Epithelial cell of esophagus (primary cell): ENCODE measurements at regions not wholly inside any gene's neighbourhood (a gene's known extent, or its start where the extent isn't known, plus 50 kb on each side); places are given as distances from the start of the nearest gene placed in this dataset.

Experiments used
- DNase-seq: peaks from one replicate; pipeline ENCODE4 v3.0.0; 2010; ENCODE audit warnings: low read depth
- H3K4me3 ChIP-seq: 2 replicates; pipeline ENCODE4 v1.5.1; 2011; ENCODE audit warnings: mild to moderate bottlenecking, low read length, control low read depth
- TF ChIP-seq, protein P1 (sequence below): IDR thresholded peaks from 2 replicates; pipeline ENCODE4 v1.5.1; 2011; ENCODE audit warnings: low read depth, mild to moderate bottlenecking, low read length, control low read depth, inconsistent platforms; ENCODE audit not compliant: insufficient read depth; ENCODE audit errors: missing control alignments

DNA sequence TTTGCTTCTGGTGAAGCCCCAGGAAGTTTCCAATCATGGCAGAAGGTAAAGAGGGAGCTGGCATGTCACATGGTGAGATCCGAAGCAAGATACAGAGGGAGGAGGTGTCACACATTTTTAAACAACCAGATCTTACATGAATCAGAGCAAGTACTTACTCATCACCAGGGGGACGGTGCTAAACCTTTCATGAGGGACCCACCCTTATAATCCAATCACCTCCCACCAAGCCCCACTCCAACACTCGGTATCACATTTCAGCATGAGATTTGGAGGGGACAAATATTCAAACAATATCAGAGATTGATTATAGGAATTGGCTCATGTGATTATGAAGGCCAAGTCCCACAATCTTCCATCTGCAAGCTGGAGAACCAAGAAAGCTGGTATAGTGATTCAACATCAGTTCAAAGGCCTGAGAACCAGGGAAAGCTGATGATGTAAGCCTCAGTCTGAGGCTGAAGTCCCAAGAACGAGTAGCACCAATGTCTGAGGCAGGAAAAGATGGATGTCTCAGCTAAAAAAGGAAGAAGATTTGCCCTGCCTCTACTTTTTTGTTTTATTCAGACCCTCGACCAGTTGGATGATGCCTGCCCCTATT is 58.6 kb upstream of the WDFY2 start:
- H3K4me3 ChIP-seq = no peak overlapping the region
- TF ChIP-seq, protein P1, sequence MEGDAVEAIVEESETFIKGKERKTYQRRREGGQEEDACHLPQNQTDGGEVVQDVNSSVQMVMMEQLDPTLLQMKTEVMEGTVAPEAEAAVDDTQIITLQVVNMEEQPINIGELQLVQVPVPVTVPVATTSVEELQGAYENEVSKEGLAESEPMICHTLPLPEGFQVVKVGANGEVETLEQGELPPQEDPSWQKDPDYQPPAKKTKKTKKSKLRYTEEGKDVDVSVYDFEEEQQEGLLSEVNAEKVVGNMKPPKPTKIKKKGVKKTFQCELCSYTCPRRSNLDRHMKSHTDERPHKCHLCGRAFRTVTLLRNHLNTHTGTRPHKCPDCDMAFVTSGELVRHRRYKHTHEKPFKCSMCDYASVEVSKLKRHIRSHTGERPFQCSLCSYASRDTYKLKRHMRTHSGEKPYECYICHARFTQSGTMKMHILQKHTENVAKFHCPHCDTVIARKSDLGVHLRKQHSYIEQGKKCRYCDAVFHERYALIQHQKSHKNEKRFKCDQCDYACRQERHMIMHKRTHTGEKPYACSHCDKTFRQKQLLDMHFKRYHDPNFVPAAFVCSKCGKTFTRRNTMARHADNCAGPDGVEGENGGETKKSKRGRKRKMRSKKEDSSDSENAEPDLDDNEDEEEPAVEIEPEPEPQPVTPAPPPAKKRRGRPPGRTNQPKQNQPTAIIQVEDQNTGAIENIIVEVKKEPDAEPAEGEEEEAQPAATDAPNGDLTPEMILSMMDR = no peak
- DNase-seq = peak; percentile 71

DNA sequence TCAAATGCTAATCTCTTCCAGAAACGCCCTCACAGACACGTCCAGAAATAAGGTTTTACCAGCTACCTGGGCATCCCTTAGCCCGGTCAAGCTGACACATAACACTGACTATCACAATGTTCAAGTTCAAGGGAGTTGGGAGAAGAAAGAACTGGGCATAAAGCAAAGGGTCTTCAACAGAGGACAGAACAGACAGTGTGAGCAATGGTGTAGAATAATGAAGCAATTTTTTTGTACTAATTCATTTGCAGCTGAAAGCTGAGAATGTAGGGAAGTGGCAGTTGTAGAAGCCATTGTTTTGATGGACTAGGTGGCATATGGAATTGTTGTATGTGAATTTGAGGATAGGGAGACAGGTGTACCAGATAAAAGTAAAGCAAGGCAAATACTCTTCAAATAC is 58.1 kb upstream of the WDFY2 start:
- H3K4me3 ChIP-seq = no peak overlapping the region
- no peak for DNase-seq
- TF ChIP-seq, protein P1 = no peak

DNA sequence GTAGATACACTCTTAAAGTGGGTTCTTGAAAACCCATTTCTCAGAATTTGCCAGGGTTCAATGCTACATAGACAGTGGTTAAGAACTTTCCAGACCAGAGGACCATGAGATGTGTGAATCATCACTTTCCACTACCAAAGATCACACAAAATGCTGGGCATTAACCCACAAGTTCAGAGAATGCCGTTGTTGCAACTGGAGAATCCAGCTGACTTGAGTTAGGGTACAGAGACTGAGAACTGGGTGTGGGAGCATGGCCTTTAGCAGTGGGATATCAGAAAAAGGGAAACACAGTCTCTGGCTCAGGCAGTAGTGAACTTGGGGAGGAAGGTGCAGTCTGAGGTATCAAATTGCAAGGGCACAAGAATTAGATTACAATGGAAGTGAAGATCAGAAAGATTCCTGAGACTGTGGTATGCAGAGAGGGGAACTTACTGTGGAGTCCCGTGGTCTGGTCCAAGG is 51.5 kb upstream of the WDFY2 start:
- DNase-seq = no peak
- no peak overlapping the region for H3K4me3 ChIP-seq

DNA sequence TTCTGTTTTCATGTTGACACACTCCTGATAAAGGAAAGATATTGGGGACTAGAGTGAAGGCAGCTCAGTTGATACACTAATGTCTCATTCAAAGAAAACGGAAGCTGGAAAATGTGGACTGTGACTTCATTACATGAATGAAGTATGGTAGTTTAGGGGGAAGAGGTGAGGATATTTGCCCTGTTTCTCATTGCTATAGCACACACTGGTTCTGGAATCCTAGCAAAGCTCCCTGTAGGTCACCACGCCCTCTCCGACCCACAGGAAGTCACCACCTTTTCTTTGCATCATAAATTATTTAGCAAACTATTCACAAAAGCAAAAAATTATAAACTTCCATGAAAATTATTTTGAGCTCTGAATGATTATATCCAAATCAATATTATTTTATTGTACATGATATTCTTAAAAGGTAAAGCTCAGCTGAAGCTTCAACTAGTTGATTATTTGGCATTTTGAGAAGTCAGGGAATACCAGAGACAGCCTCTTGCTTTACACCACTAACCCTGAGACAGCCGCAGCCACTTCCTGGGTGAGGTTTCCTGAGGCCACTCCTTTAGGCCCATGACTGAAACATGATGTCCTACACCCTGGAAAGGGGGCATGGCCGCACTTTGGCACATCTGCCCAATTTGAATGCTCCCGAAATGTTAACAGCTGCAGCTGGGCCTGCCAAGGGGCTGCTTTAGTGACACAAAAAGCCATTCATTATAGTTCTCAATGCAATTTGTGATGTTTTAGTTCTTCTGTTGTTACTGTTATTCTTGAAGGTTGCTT is 50.0 kb upstream of the WDFY2 start:
- TF ChIP-seq, protein P1 = no peak
- DNase-seq = peak; percentile 48
- H3K4me3 ChIP-seq = no peak overlapping the region

More for the DNA sequence above, 51.5 kb upstream of the WDFY2 start:
- TF ChIP-seq, protein P1 = no peak
